ENCODE measurements at regions not wholly inside any gene's neighbourhood (a gene's known extent, or its start where the extent isn't known, plus 50 kb on each side); places are given as distances from the start of the nearest gene placed in this dataset.

DNA sequence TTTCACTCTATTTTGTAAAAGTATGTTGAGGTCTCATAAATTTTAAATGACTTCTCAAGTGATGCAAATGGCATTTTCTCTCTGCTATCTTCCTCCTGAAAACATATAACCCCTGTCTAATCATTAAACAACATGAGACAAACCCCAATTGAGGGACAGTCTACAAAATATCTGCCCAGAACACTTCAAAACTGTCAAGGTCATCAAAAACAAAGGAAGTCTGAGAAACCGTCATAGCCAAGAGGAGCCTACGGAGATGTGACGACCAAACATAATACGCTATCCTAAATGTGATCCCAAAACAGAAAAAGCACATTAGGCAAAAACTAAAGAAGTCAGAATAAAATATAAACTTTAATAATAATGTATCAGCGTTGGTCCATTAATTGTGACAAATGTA, 282.3 kb upstream of the SEMA3C start:
- no peak for DNase-seq
- H3K4me3 ChIP-seq: no peak overlapping the region
- H3K9me3 ChIP-seq: no peaks in the 10 kb centered on the region
- H3K4me1 ChIP-seq: no peaks in the 10 kb centered on the region
- no peak for TF ChIP-seq CTCF (IDR thresholded peaks at IDR 0.05)
- intact Hi-C loops (cut with DNase I): no loop called here
- no peak overlapping the region for H3K9ac ChIP-seq (ENCODE audit: low read depth in 2 of 2, low read length in 2 of 2)
- no peaks in the 10 kb centered on the region for H3K27me3 ChIP-seq
- H3K36me3 ChIP-seq: no peaks in the 10 kb centered on the region
- H3K27ac ChIP-seq: no peak overlapping the region

GRCh38 chr7:81198766-81199165, 279.9 kb upstream of the SEMA3C start:
- no peak for TF ChIP-seq CTCF (IDR thresholded peaks at IDR 0.05)
- intact Hi-C loops (cut with DNase I): no loop called here

GRCh38 chr7:81197266-81197665, 278.4 kb upstream of the SEMA3C start:
- no peak for TF ChIP-seq CTCF (IDR thresholded peaks at IDR 0.05)
- no peak overlapping the region for H3K4me3 ChIP-seq
- no peak for DNase-seq

More at GRCh38 chr7:81198766-81199165, 279.9 kb upstream of the SEMA3C start:
- no peaks in the 10 kb centered on the region for H3K9me3 ChIP-seq
- no peaks in the 10 kb centered on the region for H3K27me3 ChIP-seq
- DNase-seq: no peak
- H3K4me3 ChIP-seq: no peak overlapping the region
- H3K36me3 ChIP-seq: no peaks in the 10 kb centered on the region
- no peak overlapping the region for H3K27ac ChIP-seq
- H3K4me1 ChIP-seq: no peaks in the 10 kb centered on the region
- no peak overlapping the region for H3K9ac ChIP-seq (ENCODE audit: low read depth in 2 of 2, low read length in 2 of 2)

GRCh38 chr7:81195033-81195432, 276.2 kb upstream of the SEMA3C start:
- H3K27ac ChIP-seq: no peak overlapping the region
- no peak overlapping the region for H3K9ac ChIP-seq (ENCODE audit: low read depth in 2 of 2, low read length in 2 of 2)
- DNase-seq: no peak
- no peaks in the 10 kb centered on the region for H3K27me3 ChIP-seq
- no peak for TF ChIP-seq CTCF (IDR thresholded peaks at IDR 0.05)
- no peaks in the 10 kb centered on the region for H3K9me3 ChIP-seq
- H3K36me3 ChIP-seq: no peaks in the 10 kb centered on the region
- no peak overlapping the region for H3K4me3 ChIP-seq
- intact Hi-C loops (cut with DNase I): no loop called here
- no peaks in the 10 kb centered on the region for H3K4me1 ChIP-seq

More at GRCh38 chr7:81197266-81197665, 278.4 kb upstream of the SEMA3C start:
- H3K36me3 ChIP-seq: no peaks in the 10 kb centered on the region
- no peaks in the 10 kb centered on the region for H3K27me3 ChIP-seq
- no peaks in the 10 kb centered on the region for H3K9me3 ChIP-seq
- no peak overlapping the region for H3K27ac ChIP-seq
- H3K9ac ChIP-seq (ENCODE audit: low read depth in 2 of 2, low read length in 2 of 2): no peak overlapping the region
- no peaks in the 10 kb centered on the region for H3K4me1 ChIP-seq
- intact Hi-C loops (cut with DNase I): no loop called here

GRCh38 chr7:81190997-81191768, 272.3 kb upstream of the SEMA3C start:
- no peak for DNase-seq
- H3K4me3 ChIP-seq: no peak overlapping the region
- TF ChIP-seq CTCF (IDR thresholded peaks at IDR 0.05): no peak
- no peak overlapping the region for H3K27ac ChIP-seq
- H3K4me1 ChIP-seq: no peaks in the 10 kb centered on the region
- H3K9me3 ChIP-seq: no peaks in the 10 kb centered on the region
- no peak overlapping the region for H3K9ac ChIP-seq (ENCODE audit: low read depth in 2 of 2, low read length in 2 of 2)
- H3K36me3 ChIP-seq: no peaks in the 10 kb centered on the region
- H3K27me3 ChIP-seq: no peaks in the 10 kb centered on the region
- intact Hi-C loops (cut with DNase I): no loop called here
